GM18511 (cell line): ENCODE measurements at regions not wholly inside any gene's neighbourhood (a gene's known extent, or its start where the extent isn't known, plus 50 kb on each side); places are given as distances from the start of the nearest gene placed in this dataset.

Experiments used
- ATAC-seq: cut with Tn5 transposase; IDR thresholded peaks from one replicate; pipeline ENCODE4 v1.9.1; 2021; ENCODE audit warnings: mild to moderate bottlenecking, moderate library complexity; ENCODE audit not compliant: unreplicated experiment

DNA sequence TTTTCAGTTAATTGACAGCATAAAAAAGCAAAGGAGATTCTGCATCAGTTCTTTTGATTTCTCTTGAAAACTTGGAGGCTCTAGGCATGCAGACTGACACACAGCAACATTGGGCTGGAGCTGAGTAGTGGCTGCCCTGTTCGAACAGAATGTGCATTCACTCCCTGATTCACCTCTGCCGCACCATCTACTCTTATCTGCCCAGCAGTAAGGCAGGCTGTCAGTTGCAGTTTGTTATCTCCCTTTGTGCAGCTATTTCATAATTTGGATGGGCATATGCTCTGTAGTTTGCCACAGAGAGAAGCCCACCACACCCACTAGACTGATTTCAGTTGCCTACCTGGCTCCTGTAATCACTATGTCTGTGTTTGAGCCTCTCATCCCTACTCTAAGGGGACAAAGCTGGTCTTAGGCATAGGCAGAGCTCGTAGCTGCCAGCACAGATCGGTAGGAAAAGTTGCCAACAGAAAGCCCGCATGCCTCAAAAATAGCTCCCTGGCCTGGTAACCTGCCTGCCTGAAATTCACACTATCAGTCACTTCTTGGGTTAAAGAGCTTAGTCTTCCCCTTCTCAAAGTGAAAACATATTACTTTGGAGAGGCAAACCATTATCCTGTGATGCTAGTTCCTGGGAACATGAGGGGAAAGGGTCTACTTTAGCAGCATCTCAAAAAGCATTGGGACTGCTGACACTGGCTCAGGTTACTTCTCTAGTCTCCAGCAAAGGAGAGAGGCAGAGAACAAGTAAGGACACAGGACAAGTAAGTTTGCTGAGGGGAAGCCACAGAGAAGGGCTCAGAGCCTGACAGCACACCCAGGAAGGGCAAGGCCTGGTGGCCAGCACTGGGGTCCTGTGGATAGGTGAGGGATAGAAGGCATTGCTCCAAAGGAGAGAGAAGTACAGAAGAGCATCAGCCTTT, 75.9 kb upstream of the TMEM164 start:
- ATAC-seq: no peak

- no peak for ATAC-seq
Observed at GRCh38 chrX:109927663-109928273, 75.1 kb upstream of the TMEM164 start.

DNA sequence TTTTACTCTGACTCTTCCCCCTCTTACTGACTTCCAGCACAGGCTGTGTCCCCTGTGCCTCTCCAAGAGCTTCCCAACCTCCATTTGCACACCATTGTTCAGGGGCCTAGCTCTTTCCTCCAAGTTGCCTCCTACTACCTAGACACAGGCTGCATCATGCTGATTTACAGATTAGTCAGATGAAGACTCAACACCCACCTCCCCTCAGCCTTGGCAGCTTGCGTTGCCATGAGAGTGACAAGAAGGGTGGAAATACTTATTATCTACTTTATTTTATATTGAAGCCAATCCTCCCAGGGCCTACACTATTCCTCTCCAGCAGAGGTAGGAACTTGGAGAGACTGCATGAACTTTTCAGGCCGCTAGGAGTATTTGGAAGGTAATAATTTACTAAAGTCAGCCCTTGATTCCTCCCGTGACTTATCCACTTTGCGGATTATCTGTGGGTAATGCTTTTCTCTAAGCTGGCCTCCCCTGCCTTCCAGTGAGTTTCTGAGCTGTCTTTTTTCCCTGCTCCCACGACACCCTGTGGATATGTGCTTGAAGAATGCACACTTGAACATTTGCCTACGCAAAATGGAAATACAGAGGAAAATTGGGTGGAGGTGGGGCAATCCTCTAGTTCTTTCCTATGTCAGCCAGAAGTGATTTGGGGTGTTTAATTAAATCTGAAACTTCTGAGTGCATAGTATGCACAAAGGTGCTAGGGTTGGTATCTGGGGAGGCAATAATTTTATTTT, 74.1 kb upstream of the TMEM164 start:
- no peak for ATAC-seq

DNA sequence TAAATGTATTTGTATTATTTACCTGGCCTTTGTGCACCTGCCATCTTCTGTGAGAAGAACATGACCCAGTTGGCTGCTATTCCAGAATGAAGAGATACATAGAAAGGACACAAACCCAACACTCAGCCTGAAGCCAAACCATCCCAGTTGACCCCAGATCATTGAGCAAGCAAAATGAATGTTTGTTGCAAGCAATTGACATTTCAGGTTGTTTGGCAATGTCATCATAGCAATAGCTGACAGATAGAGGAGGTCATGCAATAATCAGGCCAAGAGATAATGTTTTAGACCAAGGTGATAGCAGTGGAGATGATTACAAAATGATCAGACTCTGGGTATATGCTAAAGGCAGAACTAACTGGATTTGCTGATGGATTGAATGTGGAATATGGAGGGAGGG, 71.2 kb upstream of the TMEM164 start:
- ATAC-seq: no peak

DNA sequence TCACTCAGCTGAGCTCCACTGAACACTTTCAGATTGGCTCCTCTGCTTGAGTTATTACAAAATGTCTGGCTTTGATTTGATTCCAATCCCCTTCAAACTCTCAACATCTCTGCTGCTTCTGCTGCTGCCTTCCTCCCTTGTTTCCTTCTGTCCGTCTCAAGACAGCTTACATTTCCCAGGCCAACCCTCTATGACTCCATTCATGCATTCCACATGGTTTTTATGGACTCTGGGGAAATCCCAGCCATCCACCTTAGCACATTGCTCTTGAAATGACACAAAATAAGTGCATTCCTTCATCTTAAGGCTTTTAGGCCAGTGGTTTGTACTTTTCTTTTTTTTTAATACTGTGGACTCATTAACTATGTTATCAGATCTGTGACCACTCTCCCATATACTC, 68.5 kb upstream of the TMEM164 start:
- no peak for ATAC-seq

GRCh38 chrX:109934935-109935334, 68.0 kb upstream of the TMEM164 start:
- no peak for ATAC-seq

DNA sequence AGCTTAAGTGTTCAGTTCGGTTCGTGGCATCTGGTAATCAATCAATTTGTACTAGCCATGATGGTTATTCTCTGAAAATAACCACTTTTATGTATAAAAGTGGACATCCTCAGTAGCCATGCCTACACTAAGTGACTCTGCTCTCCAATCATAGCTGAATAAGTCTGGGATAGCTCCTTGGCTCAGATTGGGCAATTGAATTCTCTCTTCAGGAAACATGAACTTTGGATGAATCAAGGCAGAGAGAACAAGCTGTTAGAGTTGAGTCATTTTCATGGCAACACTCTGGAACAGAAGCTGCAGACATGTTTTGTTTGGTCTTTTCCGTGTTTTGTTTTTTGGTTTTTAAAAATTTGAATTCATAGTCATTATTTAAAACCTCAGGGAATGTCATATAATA, 66.8 kb upstream of the TMEM164 start:
- ATAC-seq: no peak

DNA sequence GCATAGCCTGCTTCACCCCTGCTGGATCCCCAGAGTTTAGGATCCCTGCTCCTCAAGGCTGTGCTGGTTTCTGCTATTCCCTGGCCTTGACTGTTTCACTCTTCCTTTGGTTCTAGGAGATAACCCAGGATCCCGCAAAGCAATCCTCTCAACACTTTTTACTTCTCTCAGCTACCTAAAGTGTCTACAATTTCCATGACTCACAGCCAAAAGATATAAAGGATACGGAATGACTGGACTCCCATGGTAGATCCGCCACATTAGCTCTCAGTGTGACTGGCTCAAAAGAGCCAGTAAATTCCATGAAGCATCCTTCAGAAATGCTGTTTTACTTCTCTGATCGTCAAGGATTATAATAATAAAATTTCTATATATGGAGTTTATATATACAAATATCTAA, 66.3 kb upstream of the TMEM164 start:
- no peak for ATAC-seq

DNA sequence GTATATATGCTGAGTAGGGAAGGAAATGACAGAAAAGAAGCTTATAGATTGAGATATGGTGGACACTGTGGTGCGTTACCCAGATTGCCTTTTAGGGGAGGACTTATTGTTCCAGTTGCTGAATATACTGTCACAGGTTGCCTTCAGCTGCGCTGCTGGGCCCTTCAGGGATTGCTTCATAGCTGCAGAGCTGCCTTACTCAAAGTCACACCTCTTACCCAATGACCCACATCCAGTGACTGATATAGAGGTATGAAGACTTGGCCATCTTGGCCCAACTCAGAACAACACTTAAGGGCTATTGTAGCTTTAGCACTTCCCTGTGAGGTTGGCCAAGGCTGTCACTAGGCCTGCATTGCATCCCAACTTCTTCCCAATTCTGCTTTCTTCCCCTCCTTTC, 63.4 kb upstream of the TMEM164 start:
- no peak for ATAC-seq

GRCh38 chrX:109940411-109940810, 62.5 kb upstream of the TMEM164 start:
- no peak for ATAC-seq

DNA sequence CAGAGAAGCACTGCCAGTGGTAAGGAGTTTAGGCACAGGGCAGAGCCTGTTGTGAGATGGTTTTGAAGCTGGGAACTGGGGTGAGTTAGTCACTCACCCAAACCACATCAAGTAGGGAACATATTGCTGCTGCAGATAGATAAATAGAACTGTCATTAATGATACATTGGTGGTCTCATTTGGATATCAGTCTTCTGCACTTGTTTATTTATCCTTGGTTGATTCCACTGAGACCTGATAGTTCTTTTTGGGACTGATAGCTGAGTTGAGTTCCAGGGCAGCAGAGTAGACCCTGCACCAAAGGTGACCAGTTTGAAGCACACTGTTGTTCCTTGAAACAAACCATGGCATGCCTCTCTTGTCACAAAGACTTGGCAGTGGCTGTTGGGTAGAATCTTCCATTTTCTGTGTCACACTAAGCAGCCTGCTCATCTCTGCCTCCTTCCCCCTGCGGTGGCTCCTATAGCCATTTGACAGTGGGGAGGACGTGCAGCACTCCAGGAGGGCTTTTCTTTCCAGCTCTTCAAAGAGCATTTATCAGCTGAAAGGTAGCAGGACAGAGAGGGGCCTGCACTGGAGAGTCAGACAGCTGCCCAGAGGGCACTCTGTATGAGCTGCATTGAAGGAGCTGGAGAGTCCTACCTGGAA, 59.7 kb upstream of the TMEM164 start:
- no peak for ATAC-seq

DNA sequence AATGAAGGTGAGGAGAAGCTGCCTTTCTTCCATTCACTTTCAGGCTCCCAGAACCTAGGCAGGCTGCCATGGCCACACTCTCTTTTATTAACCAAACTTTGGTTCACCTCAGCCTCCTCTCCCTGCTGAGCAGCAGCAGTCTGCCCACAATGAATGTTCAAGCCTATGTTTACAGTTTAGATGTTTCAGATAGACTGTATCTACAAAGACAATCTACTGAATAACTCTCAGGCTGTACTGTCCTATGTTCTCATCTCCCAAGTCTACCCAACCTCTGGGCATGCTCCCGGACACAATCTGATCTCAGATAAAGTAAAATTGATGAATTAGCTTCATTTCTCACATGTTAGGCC, 59.2 kb upstream of the TMEM164 start:
- no peak for ATAC-seq

- no peak for ATAC-seq
Observed at GRCh38 chrX:109952050-109952449, 50.9 kb upstream of the TMEM164 start.

GRCh38 chrX:109952985-109953905, 49.7 kb upstream of the TMEM164 start:
- peak; percentile 89 for ATAC-seq
